Neural crest cell (in vitro differentiated cells): ENCODE measurements at regions not wholly inside any gene's neighbourhood (a gene's known extent, or its start where the extent isn't known, plus 50 kb on each side); places are given as distances from the start of the nearest gene placed in this dataset.

ENCODE experiments used
- DNase-seq: peaks from one replicate; pipeline ENCODE4 v3.0.0; 2021; ENCODE audit warnings: low read depth, mixed read lengths, low spot score
- H3K27ac Mint-ChIP-seq: one replicate; pipeline ENCODE4 v1.8.0; 2021; ENCODE audit warnings: mild to moderate bottlenecking, mixed read lengths; ENCODE audit not compliant: unreplicated experiment
- H3K27me3 Mint-ChIP-seq: 2 replicates; pipeline ENCODE4 v1.8.0; 2021; ENCODE audit warnings: low read depth, mild to moderate bottlenecking, mixed read lengths
- H3K36me3 Mint-ChIP-seq: 2 replicates; pipeline ENCODE4 v1.8.0; 2021; ENCODE audit warnings: low read depth, mild to moderate bottlenecking, mixed read lengths
- H3K4me1 Mint-ChIP-seq: 2 replicates; pipeline ENCODE4 v1.8.0; 2021; ENCODE audit warnings: mixed read lengths
- H3K4me3 Mint-ChIP-seq: one replicate; pipeline ENCODE4 v1.8.0; 2021; ENCODE audit warnings: mild to moderate bottlenecking, mixed read lengths
- H3K9me3 Mint-ChIP-seq: 2 replicates; pipeline ENCODE4 v1.8.0; 2021; ENCODE audit warnings: mixed read lengths
- CTCF ChIP-seq: fragments of 200-600 bp; sonication (generic); conservative IDR thresholded peaks from 2 replicates; pipeline ENCODE4 v1.5.0; 2021; ENCODE audit warnings: antibody characterized with exemption, mild to moderate bottlenecking

GRCh38 chr16:63241497-63242028 is 1205.3 kb upstream of the CDH8 start:
- Mint-ChIP-seq H3K4me1 (no peaks in the 10 kb centered on the region), H3K27ac (no peak overlapping the region), H3K27me3 (no peaks in the 10 kb centered on the region), H3K36me3 (no peaks in the 10 kb centered on the region), H3K9me3 (no peaks in the 10 kb centered on the region), H3K4me3 (no peak overlapping the region)
- no peak for DNase-seq
- TF ChIP-seq CTCF = no peak

DNA sequence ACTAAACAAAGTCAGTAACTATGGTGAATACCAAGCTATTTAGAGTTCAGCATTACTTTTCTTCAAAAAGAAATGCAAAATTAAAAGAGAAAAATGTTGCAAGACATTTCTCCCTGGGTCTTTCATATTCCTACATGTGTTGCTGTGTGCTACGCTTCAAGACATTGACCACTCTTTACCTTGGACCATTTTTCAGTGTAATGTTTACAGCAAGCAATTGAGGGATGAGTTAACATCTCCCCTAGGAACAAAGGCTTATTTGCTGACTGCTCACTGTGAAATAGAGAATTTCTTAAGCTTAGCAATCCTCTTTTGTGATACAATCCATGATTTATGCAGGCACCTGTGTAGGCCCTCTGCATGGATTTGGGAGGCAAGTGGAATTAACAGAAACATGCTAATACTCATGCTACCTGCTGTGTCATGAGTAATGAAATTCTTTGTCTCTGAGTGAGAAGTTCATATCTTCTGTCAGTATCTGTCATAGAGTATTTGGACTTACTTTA is 1202.9 kb upstream of the CDH8 start:
- H3K27ac Mint-ChIP-seq = no peak overlapping the region
- no peaks in the 10 kb centered on the region for H3K36me3 Mint-ChIP-seq
- H3K4me1 Mint-ChIP-seq = no peaks in the 10 kb centered on the region
- DNase-seq = no peak
- TF ChIP-seq CTCF = no peak
- H3K4me3 Mint-ChIP-seq = no peak overlapping the region
- no peaks in the 10 kb centered on the region for H3K9me3 Mint-ChIP-seq
- H3K27me3 Mint-ChIP-seq = no peaks in the 10 kb centered on the region

DNA sequence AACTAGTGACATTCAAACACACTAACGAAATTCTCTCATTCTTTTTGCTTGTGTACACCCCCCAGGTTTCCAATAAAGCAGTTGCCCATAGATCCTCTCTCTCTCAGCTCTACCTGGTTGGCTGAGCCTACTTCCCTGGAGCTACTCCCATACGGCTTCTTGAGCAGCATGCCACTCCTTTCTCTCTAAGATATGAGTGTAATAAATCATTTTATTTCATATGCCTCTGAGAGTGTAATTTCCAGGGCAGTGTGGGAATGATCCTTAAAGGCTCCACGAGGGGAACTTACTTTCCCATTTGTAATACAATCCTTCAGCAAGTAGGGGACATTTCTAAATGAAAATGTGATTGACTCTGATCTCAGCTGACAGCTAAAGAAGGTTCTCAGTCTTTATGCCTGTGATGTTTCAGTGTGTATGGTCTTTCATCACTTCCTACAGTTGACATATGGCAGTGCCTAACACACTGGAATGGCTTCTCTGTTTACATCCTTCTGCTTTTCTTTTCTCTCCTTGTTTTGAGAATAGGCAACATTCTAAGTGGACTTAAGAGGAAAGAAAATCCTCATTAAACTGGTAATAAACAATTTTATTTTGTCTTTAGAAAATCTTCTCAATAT is 1194.3 kb upstream of the CDH8 start:
- TF ChIP-seq CTCF = no peak
- H3K36me3 Mint-ChIP-seq = no peaks in the 10 kb centered on the region
- no peaks in the 10 kb centered on the region for H3K4me1 Mint-ChIP-seq
- DNase-seq = no peak
- H3K4me3 Mint-ChIP-seq = no peak overlapping the region
- no peak overlapping the region for H3K27ac Mint-ChIP-seq
- H3K27me3 Mint-ChIP-seq = no peaks in the 10 kb centered on the region
- peaks cover 6% of the 10 kb centered on the region for H3K9me3 Mint-ChIP-seq

DNA sequence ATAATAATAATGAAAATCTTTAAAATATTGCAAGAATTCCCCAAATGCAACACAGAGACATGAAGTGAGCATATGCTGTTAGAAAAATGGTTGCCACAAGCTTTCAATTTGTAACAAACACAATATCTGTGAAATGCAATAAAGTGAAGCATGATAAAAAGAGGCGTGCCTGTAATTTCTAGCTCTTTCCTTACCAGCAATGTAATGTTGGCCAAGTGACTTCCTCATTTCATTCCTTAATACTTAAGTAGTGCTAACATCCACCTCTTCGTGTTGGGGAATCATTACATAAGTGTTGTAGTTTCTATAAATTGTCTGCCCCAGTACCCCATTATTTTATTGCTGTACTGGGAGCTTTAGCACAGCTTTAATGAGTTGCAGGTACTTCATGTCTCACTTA is 1192.0 kb upstream of the CDH8 start:
- Mint-ChIP-seq H3K4me1 (no peaks in the 10 kb centered on the region), H3K27ac (no peak overlapping the region), H3K9me3 (peaks cover 6% of the 10 kb centered on the region), H3K36me3 (no peaks in the 10 kb centered on the region), H3K27me3 (no peaks in the 10 kb centered on the region), H3K4me3 (no peak overlapping the region)
- no peak for TF ChIP-seq CTCF
- no peak for DNase-seq

DNA sequence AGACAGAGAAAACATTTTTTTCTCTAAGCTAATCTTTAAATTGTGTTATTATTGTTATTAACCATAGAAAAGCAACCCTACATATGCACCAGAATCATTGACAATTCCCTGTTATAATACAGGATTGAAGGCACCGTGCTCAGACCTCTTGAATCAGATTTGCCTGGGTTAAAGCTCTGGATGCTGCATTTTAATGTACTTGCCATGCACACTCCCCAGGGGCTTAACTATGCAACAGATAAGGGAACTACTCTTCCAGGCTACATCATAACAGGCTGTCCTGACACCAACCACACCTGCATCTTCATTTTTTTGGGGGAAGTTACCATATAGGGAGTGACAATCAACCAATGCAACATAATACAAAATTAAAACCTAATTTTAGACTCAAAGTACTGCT is 1187.6 kb upstream of the CDH8 start:
- peaks cover 2% of the 10 kb centered on the region for H3K9me3 Mint-ChIP-seq
- no peak overlapping the region for H3K27ac Mint-ChIP-seq
- no peaks in the 10 kb centered on the region for H3K4me1 Mint-ChIP-seq
- H3K4me3 Mint-ChIP-seq = no peak overlapping the region
- H3K27me3 Mint-ChIP-seq = no peaks in the 10 kb centered on the region
- no peaks in the 10 kb centered on the region for H3K36me3 Mint-ChIP-seq
- DNase-seq = no peak
- no peak for TF ChIP-seq CTCF
